Erythroblast (primary cell): ENCODE measurements at regions not wholly inside any gene's neighbourhood (a gene's known extent, or its start where the extent isn't known, plus 50 kb on each side); places are given as distances from the start of the nearest gene placed in this dataset.
"Not testable (repeated sequence)": the region's sequence is repeated elsewhere in the genome, so short reads cannot be mapped to it uniquely, and the experiment has no call there.

ENCODE experiments used
- DNase-seq, 2 experiments: peaks; one replicate each; lab custom pipeline; 2025; lab: John Stamatoyannopoulos, UW
- GATA1 ChIP-seq: IDR thresholded peaks from 2 replicates; pipeline ENCODE4 v1.6.1; 2011; ENCODE audit warnings: low read depth, mild to moderate bottlenecking, control low read depth, low read length, moderate library complexity
- POLR2A ChIP-seq: IDR thresholded peaks from 2 replicates; pipeline ENCODE4 v1.6.1; 2011; ENCODE audit warnings: mild to moderate bottlenecking, low read length

GRCh38 chr2:223155956-223156355, 104.0 kb downstream of the KCNE4 start:
- TF ChIP-seq GATA1 (no peak), POLR2A (no peak)
- DNase-seq, result no peak

- no peak for TF ChIP-seq GATA1
- DNase-seq, result no peak
Observed at GRCh38 chr2:223161873-223162458, 110.0 kb downstream of the KCNE4 start.

GRCh38 chr2:223165423-223166214, 113.6 kb downstream of the KCNE4 start:
- TF ChIP-seq POLR2A (no peak), GATA1 (no peak)
- no peak for DNase-seq

- no peak for DNase-seq
- TF ChIP-seq POLR2A (no peak), GATA1 (no peak)
Observed at GRCh38 chr2:223166215-223166493, 114.2 kb downstream of the KCNE4 start.

GRCh38 chr2:223166983-223167650, 115.1 kb downstream of the KCNE4 start:
- TF ChIP-seq GATA1 (no peak), POLR2A (no peak)
- no peak for DNase-seq

- no peak for DNase-seq
- TF ChIP-seq POLR2A (no peak), GATA1 (no peak)
Observed at GRCh38 chr2:223169830-223170605, 118.0 kb downstream of the KCNE4 start.

GRCh38 chr2:223176970-223177369, 125.0 kb downstream of the KCNE4 start:
- TF ChIP-seq GATA1, result no peak
- no peak for TF ChIP-seq POLR2A
- DNase-seq, result no peak

GRCh38 chr2:223180463-223180862, 128.5 kb downstream of the KCNE4 start:
- TF ChIP-seq POLR2A (no peak), GATA1 (no peak)
- DNase-seq, result no peak

- no peak for TF ChIP-seq POLR2A
- no peak for TF ChIP-seq GATA1
- no peak for DNase-seq
Observed at GRCh38 chr2:223181561-223181960, 129.6 kb downstream of the KCNE4 start.

- no peak for DNase-seq
- TF ChIP-seq GATA1 (no peak), POLR2A (no peak)
Observed at GRCh38 chr2:223182356-223182755, 130.4 kb downstream of the KCNE4 start.

GRCh38 chr2:223185638-223186037, 133.6 kb downstream of the KCNE4 start:
- TF ChIP-seq GATA1 (no peak), POLR2A (no peak)
- DNase-seq, result no peak

- DNase-seq, result no peak
- TF ChIP-seq POLR2A, result no peak
- TF ChIP-seq GATA1, result no peak
Observed at GRCh38 chr2:223187256-223187655, 135.3 kb downstream of the KCNE4 start.

- DNase-seq, result not testable (repeated sequence)
Observed at GRCh38 chr2:223190561-223191206, 138.7 kb downstream of the KCNE4 start.

- no peak for DNase-seq
- TF ChIP-seq POLR2A, result no peak
- no peak for TF ChIP-seq GATA1
Observed at GRCh38 chr2:223196331-223196730, 144.3 kb downstream of the KCNE4 start.

- DNase-seq, result no peak
- no peak for TF ChIP-seq GATA1
- no peak for TF ChIP-seq POLR2A
Observed at GRCh38 chr2:223197046-223197445, 145.1 kb downstream of the KCNE4 start.
